Natural killer cell (primary cell): ENCODE measurements at regions not wholly inside any gene's neighbourhood (a gene's known extent, or its start where the extent isn't known, plus 50 kb on each side); places are given as distances from the start of the nearest gene placed in this dataset.

ENCODE experiments used
- ATAC-seq, 3 donors: fragments of 150-1000 bp in 2 of 3; fragments of 200-7000 bp in 1 of 3; cut with Tn5 transposase; 1 replicate in 1 of 3; 2 replicates in 2 of 3; pipeline ENCODE4 v1.10.0; 2021; ENCODE audit warnings: mild to moderate bottlenecking in 2 of 3, moderate library complexity in 2 of 3
- DNase-seq, 2 donors: peaks; one replicate each; pipeline versions ENCODE4 v3.0.0 to v3.0.0-alpha.2; 2013 to 2021; ENCODE audit warnings: mixed read lengths in 1 of 2
- H3K27ac ChIP-seq: one replicate; pipeline ENCODE4 v1.5.1; 2013; ENCODE audit warnings: mild to moderate bottlenecking, low read length
- H3K27me3 ChIP-seq: one replicate; pipeline ENCODE4 v1.6.1; 2013; ENCODE audit warnings: low read length; ENCODE audit not compliant: control insufficient read depth, insufficient read depth
- H3K36me3 ChIP-seq: one replicate; pipeline ENCODE4 v1.6.1; 2013; ENCODE audit warnings: low read length; ENCODE audit not compliant: control insufficient read depth, insufficient read depth
- H3K4me1 ChIP-seq: one replicate; pipeline ENCODE4 v1.6.1; 2013; ENCODE audit warnings: low read length; ENCODE audit not compliant: control insufficient read depth, insufficient read depth
- H3K4me3 ChIP-seq: one replicate; pipeline ENCODE4 v1.5.1; 2013; ENCODE audit warnings: low read length
- H3K9me3 ChIP-seq: one replicate; pipeline ENCODE4 v1.6.1; 2013; ENCODE audit warnings: low read length; ENCODE audit not compliant: control insufficient read depth, insufficient read depth
- H3K27ac Mint-ChIP-seq, 2 donors: one replicate each; pipeline ENCODE4 v1.8.0; 2022; ENCODE audit warnings: mild to moderate bottlenecking in 2 of 2, mixed read lengths in 2 of 2, moderate library complexity in 1 of 2
- H3K27me3 Mint-ChIP-seq, 2 donors: one replicate each; pipeline ENCODE4 v1.8.0; 2022; ENCODE audit warnings: low read depth in 2 of 2, mixed read lengths in 2 of 2
- H3K36me3 Mint-ChIP-seq: one replicate; pipeline ENCODE4 v1.8.0; 2022; ENCODE audit warnings: mixed read lengths
- H3K4me1 Mint-ChIP-seq, 2 donors: one replicate each; pipeline ENCODE4 v1.8.0; 2022; ENCODE audit warnings: mixed read lengths in 2 of 2
- H3K4me3 Mint-ChIP-seq: one replicate; pipeline ENCODE4 v1.8.0; 2022; ENCODE audit warnings: mild to moderate bottlenecking, moderate library complexity, mixed read lengths
- H3K9me3 Mint-ChIP-seq, 2 donors: one replicate each; pipeline ENCODE4 v1.8.0; 2022; ENCODE audit warnings: mixed read lengths in 2 of 2
- CTCF ChIP-seq: fragments of 200-600 bp; IDR thresholded peaks from one replicate; pipeline ENCODE4 v1.8.0; 2022; ENCODE audit warnings: antibody characterized with exemption
- WGBS: methylation state at CpG from one replicate; pipeline ENCODE4 v1.1.7; 2013; ENCODE audit warnings: missing lambda C conversion rate; ENCODE audit not compliant: insufficient coverage; 5-methylcytosine and 5-hydroxymethylcytosine counted together
- intact Hi-C: fragments of 100-400 bp; cut with micrococcal nuclease; formaldehyde crosslinking; loops from one replicate; pipeline ENCODE4 v1.14.2; 2022

- H3K27me3 ChIP-seq, result no peaks in the 10 kb centered on the region
- ATAC-seq (no peak), DNase-seq (no peak)
- Mint-ChIP-seq H3K4me3 (no peak overlapping the region), H3K27me3 (peaks cover 0 to 6% of the 10 kb centered on the region in 2 donors), H3K4me1 (no peaks in the 10 kb centered on the region), H3K27ac (no peak overlapping the region), H3K9me3 (peaks cover 3 to 4% of the 10 kb centered on the region in 2 donors), H3K36me3 (no peaks in the 10 kb centered on the region)
- H3K9me3 ChIP-seq, result no peaks in the 10 kb centered on the region
- H3K4me1 ChIP-seq, result no peaks in the 10 kb centered on the region
- H3K4me3 ChIP-seq, result no peak overlapping the region
- no peak overlapping the region for H3K27ac ChIP-seq
- 90% methylated on average over 4 of the region's 4 CpGs for WGBS
- TF ChIP-seq CTCF, result no peak
- intact Hi-C loops, result no loop called here
- H3K36me3 ChIP-seq, result no peaks in the 10 kb centered on the region
These were observed 159.2 kb upstream of the PPP2R3A start for GRCh38 chr3:135806317-135806716.

- no peaks in the 10 kb centered on the region for H3K27me3 ChIP-seq
- H3K27me3 Mint-ChIP-seq, result peaks cover 0 to 5% of the 10 kb centered on the region in 2 donors
- no peak for TF ChIP-seq CTCF
- no peak overlapping the region for H3K27ac Mint-ChIP-seq
- 38% methylated on average over 1 of the region's 1 CpG for WGBS
- H3K36me3 Mint-ChIP-seq, result no peaks in the 10 kb centered on the region
- no peaks in the 10 kb centered on the region for H3K36me3 ChIP-seq
- H3K4me1 ChIP-seq, result no peaks in the 10 kb centered on the region
- H3K9me3 ChIP-seq, result no peaks in the 10 kb centered on the region
- peaks cover 3 to 6% of the 10 kb centered on the region in 2 donors for H3K9me3 Mint-ChIP-seq
- H3K27ac ChIP-seq, result no peak overlapping the region
- intact Hi-C loops, result no loop called here
- no peak overlapping the region for H3K4me3 Mint-ChIP-seq
- no peak overlapping the region for H3K4me3 ChIP-seq
- no peak for ATAC-seq
- H3K4me1 Mint-ChIP-seq, result no peaks in the 10 kb centered on the region
- no peak for DNase-seq
These were observed 157.6 kb upstream of the PPP2R3A start for GRCh38 chr3:135807879-135808278.

GRCh38 chr3:135809021-135809634 lies 156.4 kb upstream of the PPP2R3A start:
- H3K4me3 Mint-ChIP-seq, result no peak overlapping the region
- ATAC-seq, result no peak
- no peak for DNase-seq
- H3K4me1 Mint-ChIP-seq, result no peaks in the 10 kb centered on the region
- H3K27ac ChIP-seq, result no peak overlapping the region
- 86% methylated on average over 4 of the region's 4 CpGs for WGBS
- H3K4me1 ChIP-seq, result no peaks in the 10 kb centered on the region
- no peak overlapping the region for H3K4me3 ChIP-seq
- peaks cover 3 to 6% of the 10 kb centered on the region in 2 donors for H3K9me3 Mint-ChIP-seq
- peaks cover 0 to 5% of the 10 kb centered on the region in 2 donors for H3K27me3 Mint-ChIP-seq
- no peaks in the 10 kb centered on the region for H3K36me3 ChIP-seq
- H3K9me3 ChIP-seq, result no peaks in the 10 kb centered on the region
- intact Hi-C loops, result no loop called here
- no peaks in the 10 kb centered on the region for H3K36me3 Mint-ChIP-seq
- no peak for TF ChIP-seq CTCF
- no peaks in the 10 kb centered on the region for H3K27me3 ChIP-seq
- no peak overlapping the region for H3K27ac Mint-ChIP-seq

- Mint-ChIP-seq H3K4me1 (no peaks in the 10 kb centered on the region), H3K36me3 (no peaks in the 10 kb centered on the region), H3K27me3 (peaks cover 0 to 5% of the 10 kb centered on the region in 2 donors), H3K9me3 (peaks cover 3 to 6% of the 10 kb centered on the region in 2 donors), H3K27ac (no peak overlapping the region), H3K4me3 (no peak overlapping the region)
- 80% methylated on average over 8 of the region's 8 CpGs for WGBS
- no peak for DNase-seq
- intact Hi-C loops, result no loop called here
- no peaks in the 10 kb centered on the region for H3K27me3 ChIP-seq
- H3K27ac ChIP-seq, result no peak overlapping the region
- no peaks in the 10 kb centered on the region for H3K9me3 ChIP-seq
- H3K36me3 ChIP-seq, result no peaks in the 10 kb centered on the region
- no peak overlapping the region for H3K4me3 ChIP-seq
- ATAC-seq, result no peak
- no peak for TF ChIP-seq CTCF
- H3K4me1 ChIP-seq, result no peaks in the 10 kb centered on the region
These were observed 153.9 kb upstream of the PPP2R3A start for GRCh38 chr3:135811651-135812050.
